Erythroblast (primary cell): ENCODE measurements at regions not wholly inside any gene's neighbourhood (a gene's known extent, or its start where the extent isn't known, plus 50 kb on each side); places are given as distances from the start of the nearest gene placed in this dataset.

ENCODE experiments used
- DNase-seq, 2 experiments: peaks; one replicate each; lab custom pipeline; 2025; lab: John Stamatoyannopoulos, UW
- GATA1 ChIP-seq: IDR thresholded peaks from 2 replicates; pipeline ENCODE4 v1.6.1; 2011; ENCODE audit warnings: low read depth, mild to moderate bottlenecking, control low read depth, low read length, moderate library complexity
- POLR2A ChIP-seq: IDR thresholded peaks from 2 replicates; pipeline ENCODE4 v1.6.1; 2011; ENCODE audit warnings: mild to moderate bottlenecking, low read length

DNA sequence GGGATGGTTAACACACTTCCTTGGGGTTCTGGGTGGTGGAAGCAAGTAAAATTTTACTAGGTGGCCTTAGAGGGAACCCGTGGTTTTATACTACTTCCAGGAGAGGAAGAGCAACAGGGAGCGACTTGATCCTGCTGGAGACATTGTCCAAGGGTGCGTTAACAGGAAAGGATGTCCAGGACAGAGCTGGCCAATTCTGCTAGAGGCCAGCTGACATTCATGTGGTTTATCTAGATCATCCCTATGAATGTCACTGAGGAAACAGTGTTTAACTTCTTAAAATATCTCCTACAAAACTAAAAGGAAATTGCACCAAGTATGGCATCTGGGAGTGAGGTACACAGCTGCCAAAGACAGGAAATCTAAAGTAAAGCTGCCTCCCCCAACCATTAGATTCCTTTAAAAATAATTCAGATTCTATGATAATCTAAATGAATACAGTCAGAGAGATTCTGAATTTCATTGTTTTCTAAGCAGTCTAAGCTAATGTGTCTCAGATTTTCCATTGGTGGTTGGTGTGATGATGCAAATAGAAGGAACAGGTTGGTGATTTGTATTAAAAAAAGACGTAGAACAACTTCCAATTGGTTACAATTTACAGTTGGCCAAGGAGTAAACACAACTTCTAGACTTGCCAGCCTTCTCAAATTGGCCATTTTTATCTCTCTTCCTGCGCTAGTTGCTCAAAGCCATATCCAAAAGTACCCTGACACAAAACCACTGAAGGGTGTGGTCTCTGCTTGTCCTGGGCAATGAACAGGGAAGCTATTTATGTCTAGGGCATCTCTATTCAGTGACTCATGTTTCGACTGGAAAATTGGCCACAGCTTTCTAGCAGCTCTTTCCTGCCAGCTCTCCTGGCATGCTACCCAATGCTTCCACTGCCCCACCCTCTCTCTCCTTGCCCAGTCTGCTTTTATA, 574.7 kb upstream of the MEF2C start:
- no peak for DNase-seq
- TF ChIP-seq POLR2A (no peak), GATA1 (no peak)

DNA sequence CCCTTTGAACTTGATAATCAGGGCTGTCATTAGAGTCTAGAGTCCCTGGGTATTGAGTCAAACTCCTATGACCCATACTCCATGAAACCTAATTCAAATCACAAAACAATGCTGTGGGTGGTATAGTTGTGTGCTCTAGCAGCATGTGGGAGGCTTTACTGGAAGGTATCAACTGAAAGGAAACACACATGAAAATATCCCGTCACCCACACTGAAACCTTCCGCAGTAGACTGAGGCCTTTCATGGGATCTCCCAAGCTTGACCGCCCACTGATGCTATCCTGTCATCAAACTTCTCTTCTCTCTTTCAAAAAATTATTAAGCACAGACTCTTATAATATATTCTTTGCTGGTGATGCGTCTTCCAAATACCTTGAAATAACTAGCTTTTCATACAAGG, 569.1 kb upstream of the MEF2C start:
- no peak for DNase-seq

DNA sequence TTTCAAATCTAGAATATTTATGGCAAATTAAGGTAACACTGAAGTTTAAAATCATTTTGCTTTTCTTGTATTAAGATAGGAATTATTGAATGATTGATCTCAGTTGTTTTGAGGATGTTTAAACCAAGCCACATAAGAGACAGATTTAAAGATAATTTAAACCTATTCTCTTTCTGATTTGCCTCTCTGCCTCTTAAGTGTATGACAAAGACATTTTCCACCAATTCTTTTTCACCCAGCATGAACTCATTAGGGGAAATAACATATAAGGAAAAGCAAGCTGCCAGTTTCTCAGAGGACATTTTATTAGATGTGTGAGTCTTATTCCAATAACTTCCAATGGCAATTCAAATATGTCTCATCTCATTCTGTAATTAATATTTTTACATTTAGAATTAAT, 568.3 kb upstream of the MEF2C start:
- TF ChIP-seq POLR2A (no peak), GATA1 (no peak)

More for the DNA sequence above, 569.1 kb upstream of the MEF2C start:
- TF ChIP-seq POLR2A, result no peak
- no peak for TF ChIP-seq GATA1

DNA sequence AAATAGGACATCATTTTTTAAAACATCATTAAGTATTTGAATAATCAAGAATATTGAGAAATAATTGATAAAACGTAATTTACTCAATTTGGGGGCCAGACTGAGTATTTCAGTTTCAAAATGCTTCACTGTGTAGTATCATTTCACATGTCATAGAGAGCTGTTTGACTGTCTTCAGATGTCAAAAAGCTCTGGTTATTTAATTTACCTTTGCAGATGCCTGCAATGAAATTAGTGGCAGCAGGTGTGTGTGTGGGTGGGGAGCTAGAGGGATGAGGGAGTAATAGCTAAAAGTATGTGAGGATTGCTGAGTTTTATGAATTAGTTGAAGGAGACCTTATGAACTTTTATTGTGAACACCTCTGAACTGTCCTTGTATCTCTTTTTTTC, 567.2 kb upstream of the MEF2C start:
- TF ChIP-seq POLR2A (no peak), GATA1 (no peak)
- no peak for DNase-seq

More for the DNA sequence above, 568.3 kb upstream of the MEF2C start:
- DNase-seq, result no peak

DNA sequence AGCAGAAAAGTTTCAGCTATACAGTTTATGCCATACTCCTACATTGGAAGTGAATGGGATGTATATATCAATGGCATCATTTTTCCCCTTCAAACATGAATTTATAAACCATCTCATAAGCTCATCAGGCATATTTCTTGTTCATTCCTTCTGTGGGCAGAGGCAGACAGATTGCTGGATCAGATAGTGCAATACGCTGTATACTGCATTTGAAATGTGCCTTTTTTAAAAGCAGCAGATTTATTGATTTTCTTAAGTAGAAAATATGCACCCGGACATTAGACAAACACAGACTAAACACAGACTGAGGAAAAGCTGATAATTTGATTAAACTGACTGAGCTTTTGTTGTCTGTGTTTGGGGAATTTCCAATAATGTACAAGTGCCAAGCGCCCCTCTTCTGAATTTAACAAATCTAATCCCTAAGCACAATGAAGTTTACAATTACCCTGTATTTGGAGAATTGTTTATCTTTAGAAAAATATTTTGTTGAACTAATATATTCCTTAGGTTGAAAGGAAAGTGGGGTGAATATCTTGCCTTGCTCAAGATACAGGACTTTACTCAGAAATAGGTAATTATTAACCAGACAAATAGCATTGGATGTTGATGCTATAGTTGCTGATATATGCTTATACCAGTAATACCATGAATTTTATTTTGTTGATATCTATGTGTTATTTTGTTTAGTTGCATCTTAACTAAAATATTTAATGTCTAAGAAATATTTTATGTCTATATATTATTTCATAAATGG, 566.6 kb upstream of the MEF2C start:
- TF ChIP-seq GATA1 (no peak), POLR2A (no peak)
- DNase-seq, result no peak

DNA sequence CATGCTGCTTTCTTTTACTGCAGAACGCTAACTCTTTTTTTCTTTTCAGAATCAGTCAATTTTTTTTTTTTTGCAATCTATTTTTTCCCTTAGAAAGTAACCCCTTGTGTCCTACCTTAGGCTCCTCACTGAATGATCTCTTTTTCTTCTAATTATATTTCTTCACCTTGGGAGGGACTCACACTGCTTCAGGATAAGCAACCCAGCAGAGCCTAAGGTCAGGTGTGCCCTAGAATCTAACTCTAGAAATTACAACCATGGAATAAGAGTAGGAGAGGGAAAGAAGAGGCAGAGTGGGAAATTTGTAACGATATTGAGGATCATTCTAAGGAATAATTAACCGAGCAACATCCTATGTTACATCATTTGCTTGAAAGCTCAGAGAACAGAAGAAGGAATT, 564.0 kb upstream of the MEF2C start:
- TF ChIP-seq POLR2A (no peak), GATA1 (no peak)
- no peak for DNase-seq

DNA sequence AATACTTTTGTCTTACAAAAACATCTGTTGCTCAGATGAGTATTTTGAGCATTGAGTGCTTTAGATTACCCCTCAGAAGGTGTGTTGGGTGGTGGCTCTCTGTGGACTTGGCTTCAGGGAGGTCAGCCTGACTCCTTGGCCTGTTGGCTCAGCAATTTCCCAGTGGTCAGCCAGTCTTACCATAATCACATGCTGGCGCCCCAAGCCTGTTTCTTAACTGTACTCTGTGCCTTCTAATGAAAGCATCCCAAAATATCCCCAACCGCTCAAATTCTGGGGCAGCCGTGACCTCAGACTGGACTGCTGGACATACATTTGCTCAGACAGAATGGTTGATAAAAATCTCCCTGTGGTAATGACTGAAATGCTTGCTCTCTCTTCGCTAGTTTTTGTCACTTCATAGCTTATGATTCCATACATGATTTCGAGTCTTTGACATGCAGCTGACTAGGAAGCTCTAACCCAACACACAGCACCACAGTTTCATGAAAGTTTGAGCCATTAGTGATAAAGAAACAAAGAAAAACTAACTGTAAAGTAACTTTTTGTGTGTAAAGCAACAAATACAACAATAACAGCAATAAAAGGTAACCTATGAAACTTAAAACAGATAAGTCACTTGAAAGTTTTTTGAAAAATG, 562.2 kb upstream of the MEF2C start:
- TF ChIP-seq POLR2A, result no peak
- TF ChIP-seq GATA1, result no peak
- DNase-seq, result no peak

DNA sequence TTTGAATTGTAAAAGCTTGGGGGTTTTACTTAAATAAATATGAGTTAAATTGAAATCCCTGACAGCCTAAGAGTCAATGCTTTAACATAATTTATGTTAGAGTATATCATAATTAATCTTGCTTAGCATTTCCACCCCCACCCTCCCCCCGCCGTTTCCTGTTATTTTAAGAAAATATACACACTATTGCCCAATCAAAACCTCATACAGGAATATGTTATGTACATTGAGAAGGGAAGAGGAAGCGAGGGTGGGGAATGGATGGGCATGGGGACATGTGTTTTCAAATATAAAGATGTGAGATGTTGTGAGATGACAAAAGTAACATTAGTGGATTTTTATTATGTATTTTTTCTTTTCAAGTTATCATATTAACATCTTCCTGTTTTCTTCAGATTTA, 561.1 kb upstream of the MEF2C start:
- TF ChIP-seq GATA1, result no peak
- TF ChIP-seq POLR2A, result no peak
- DNase-seq, result no peak

DNA sequence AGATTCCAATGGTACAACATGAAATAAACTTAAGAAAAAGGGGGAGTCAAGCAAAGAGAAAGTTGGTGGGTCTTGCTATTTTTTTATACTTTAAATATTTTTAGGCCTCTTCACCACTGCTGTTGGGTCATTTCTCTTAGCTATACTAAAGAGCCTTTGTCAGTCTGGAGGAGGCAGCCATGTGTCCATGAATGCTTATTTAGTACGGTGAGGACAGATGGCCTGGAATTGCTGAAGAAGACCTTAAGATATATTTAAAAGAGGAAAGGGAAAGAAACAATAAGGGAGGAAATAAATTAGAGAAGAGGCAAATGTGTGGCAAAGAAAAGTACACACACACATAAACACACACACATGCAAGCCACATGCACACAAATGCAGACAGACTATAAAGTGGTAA, 560.5 kb upstream of the MEF2C start:
- DNase-seq, result no peak
- TF ChIP-seq POLR2A (no peak), GATA1 (no peak)

DNA sequence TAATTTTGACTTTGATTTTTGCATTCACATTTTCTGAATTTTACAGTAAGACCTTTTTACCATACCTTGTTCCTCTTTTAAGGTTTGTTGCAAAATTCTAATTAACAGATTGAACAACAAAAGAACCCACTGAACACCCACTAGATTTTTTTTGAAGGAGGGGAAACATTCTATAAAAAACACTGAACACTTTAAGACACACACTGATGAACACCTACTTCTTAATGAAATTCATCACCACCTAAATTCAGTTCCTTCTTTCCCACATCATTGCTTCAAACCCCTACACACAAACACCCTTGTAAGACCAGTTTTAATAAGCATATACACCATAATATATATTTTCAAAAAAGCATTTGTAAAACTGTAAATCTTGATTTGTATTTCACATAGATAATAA, 559.0 kb upstream of the MEF2C start:
- DNase-seq, result no peak
- TF ChIP-seq GATA1, result no peak
- no peak for TF ChIP-seq POLR2A

DNA sequence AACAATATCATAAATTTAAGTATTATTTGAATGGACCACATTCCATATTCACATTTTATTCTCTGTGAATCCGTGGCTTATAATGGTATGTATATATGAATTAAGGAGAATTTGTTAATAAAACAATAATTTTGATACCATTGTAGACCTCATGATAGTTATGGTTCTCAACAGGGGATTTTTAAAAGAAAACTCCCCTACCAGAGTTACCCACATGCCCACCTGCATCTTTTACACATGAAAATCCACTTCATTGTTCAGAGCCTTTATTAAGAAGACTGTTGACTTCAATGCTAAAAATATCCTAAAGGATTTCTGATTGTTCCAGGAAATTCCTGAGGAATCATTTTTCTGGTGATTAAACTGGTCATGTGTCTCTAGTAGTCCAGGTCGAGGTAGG, 557.7 kb upstream of the MEF2C start:
- DNase-seq, result no peak
- no peak for TF ChIP-seq GATA1
- TF ChIP-seq POLR2A, result no peak

DNA sequence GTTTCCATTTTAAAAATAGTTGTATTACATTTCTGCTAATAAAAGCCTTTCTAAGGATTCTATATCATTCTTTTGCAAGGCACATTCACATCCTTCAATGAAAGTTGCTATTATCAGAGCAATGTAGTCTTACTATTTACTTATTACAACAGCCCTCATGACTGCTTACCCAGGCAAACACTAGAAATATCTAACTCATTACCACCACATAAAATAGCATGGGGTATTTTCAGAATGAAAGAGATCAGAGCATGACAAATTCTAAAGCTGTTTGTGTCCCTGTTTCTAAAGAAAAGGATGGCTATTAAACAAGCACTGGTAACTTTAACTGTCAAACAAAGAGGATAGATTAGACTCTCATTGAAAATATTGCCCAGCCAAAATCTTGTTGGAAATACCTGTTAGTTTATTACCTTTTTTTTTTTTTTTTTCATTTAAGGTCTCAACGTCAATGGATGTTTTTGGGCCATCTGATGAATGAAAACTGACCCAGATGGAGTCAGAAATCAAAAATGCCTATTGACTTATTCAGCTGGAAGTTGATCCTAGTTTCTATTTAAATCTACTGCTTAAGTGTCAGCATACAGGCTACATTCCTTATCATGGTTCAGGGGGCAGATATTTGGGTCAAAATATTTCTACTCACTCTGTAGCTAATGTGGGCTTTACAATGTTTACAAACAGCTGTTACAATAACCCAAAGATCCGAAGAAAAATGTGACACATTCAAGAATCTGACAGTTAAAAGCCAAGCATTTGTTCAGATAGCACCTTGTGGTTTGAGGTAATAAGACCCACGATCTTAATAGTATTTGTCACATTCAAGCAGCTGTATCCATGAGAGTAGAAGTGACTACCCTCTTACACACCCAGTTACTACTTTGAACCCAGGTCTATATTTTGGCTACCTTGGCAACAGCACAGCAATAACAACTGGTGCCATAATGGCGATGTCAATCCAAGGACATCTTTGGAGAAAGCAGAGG, 554.8 kb upstream of the MEF2C start:
- no peak for TF ChIP-seq GATA1
- TF ChIP-seq POLR2A, result no peak
- no peak for DNase-seq

DNA sequence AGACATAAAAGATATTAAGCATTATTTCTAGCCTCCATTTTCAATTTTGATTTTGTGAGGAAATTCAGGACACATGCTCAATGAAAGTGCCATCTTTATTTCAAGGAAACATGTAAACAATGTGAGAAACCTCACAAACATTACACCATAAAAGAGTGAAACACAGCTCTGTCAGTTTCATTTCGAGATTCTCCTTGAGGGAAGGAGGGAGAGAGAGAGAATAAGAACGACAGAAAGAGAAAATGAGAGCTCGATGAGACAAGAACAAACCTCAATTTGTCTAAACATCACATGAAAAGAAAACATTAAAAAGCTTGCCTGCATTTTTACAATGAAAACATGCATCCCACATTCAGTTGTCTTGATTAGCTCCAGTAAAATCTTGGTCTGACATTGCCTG, 553.5 kb upstream of the MEF2C start:
- TF ChIP-seq POLR2A, result no peak
- DNase-seq, result no peak
